ENCODE measurements at regions not wholly inside any gene's neighbourhood (a gene's known extent, or its start where the extent isn't known, plus 50 kb on each side); places are given as distances from the start of the nearest gene placed in this dataset.
A peak's percentile ranks its signal among the peaks of the same experiment; 100 is the strongest.

DNA sequence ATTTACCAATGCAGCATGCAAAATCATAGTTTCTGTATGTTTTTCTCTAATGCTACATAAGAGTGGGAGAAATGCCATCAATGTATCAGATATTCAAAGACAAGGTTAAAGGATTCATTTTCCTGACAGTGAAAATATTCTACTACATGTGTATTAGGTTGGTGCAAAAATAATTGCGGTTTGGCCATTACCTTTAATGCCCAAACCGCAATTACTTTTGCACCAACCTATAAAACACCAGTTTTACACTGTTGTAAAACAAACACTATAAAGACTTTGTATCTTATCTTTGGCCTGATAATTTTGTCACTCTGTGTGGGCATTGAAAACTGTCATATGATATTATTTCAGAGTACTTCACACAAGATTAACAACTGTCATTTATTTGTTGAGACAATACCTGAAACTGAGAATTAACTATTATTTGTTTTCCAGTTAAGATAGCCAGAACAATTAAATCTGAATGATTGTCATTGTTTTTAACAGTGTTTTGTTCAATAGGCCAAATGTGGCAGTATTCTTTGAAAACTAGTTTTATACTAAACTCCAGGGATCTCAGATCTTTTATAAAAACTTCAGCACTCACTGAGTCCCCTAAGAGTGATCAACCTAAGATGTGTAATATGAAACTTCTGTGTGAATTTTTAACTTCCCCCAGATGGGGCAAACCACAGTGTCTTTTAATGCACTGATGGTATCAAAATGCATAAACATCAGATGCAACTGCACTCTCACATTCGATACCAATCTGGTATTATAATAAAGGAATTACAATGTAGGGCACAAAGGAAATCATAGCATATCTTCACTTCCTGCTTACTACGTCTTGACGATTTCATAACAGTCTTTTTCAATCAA is 53.8 kb upstream of the FBN2 start:
- no peak for DNase-seq

DNA sequence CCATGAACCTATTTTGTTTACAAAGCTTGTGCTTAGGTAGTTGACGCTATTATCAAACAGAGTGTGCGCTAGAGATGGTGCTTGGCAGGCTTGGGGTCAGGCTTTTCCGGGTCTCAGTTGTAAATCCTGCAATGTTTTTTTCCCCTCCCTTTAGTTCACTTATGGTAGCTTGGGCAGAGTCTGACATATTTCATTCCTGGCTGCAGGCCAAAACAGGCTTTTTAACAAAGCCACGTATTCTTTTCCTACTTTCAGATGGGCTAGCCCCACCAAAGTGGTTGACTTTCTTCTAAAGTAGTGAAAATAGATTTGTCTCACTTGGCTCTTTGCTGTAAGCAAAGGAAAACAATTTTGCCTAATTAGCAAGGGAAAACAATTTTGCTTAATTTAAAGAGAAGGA is 58.0 kb upstream of the FBN2 start:
- peak; percentile 40 for DNase-seq

DNA sequence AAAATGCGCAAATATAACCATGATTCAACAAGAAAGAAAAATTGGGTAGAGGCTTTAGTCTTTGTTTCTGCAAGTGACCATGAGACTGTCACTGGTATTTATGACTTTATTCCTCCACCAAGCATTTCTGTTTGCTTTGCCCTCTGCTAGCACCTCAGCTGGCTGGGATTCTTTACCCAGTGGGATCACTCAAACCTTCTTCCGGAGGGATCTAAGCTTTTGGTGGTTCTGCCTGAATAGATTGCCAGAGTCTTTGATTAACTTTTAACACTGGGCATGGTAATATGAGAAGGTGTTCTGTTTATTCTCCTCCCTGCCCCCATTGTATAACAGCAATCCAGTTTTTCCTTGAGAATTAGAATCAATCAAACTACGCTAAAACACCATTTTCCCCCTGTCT is 59.1 kb upstream of the FBN2 start:
- no peak for DNase-seq

DNA sequence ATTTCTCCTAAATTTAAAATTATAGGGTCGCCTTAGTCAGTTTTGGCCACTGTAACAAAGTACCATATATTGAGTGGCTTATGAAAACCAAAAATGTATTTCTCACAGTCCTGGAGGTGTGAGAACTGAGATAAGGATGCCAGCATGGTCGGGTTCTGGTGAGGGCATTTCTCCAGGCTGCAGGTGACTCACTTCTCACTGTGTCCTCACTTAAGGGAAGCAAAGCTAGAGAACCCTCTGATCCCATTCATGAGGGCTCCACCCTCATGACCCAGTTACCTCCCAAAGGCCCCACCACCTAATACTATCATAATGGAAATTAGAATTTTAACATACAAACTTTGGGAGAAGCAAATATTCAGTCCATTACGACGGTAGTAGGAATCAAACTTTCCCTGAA is 75.1 kb upstream of the FBN2 start:
- no peak for DNase-seq

DNA sequence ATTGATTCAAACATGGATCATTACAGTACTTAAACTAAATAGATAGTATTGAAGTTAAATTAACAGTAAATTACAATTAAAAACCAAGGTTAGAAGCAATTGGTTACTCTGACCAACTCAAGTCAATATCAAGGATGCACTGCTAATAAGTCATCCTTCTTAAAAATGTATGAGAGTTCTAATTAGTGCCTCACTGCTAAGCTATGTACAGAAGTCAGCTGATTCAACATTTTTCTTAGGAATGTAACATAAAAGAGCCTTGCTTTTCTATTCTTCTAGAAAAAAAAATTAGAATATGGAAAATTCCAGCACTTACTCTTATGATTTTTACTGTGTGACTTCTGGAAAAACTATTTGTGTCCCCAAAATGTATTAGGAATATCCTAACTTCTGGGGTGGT is 75.7 kb upstream of the FBN2 start:
- DNase-seq, result no peak

DNA sequence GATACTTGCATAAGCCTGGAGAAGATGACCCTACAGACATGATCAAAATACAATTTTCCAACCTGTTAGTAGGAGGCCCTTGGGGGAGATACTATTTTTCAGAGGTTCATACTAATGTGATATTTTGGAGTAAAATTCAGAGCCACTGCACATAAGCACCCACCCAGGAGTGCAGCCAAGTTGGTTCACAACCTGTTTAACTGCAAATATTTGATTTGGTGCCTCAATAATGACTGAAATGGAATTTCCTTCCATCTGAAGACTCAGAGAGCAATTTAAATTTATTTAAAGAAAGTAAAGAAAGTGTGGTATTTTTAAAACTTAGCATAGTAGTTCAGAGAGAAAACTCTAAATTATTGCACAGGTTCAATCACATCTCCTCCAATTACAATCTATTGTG is 77.5 kb upstream of the FBN2 start:
- DNase-seq, result no peak

DNA sequence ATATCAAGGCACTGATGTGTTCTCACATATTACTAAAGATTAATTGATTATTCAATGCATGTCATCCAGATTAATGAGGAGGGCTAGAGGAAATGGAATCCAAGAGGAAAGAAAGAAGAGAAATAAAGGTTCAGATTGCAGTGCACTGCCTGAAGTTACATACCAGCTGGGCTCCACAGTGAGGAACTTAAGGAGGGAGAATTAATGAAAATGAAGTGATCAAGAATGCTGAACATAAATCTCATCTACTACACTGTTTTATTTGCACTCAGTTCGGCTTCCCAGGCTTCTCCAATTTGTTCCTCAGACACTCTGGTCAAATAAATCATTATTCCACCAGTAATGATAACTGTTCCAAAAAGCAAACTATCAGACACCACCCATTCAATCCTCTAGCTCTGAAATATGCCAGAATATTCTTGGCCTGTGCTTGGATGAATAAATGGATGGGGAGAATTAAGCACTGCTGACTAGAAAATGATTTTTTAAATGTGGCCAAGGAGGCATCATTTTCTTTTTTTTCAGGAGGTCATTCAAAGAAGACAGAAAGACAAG is 88.6 kb upstream of the FBN2 start:
- no peak for DNase-seq

DNA sequence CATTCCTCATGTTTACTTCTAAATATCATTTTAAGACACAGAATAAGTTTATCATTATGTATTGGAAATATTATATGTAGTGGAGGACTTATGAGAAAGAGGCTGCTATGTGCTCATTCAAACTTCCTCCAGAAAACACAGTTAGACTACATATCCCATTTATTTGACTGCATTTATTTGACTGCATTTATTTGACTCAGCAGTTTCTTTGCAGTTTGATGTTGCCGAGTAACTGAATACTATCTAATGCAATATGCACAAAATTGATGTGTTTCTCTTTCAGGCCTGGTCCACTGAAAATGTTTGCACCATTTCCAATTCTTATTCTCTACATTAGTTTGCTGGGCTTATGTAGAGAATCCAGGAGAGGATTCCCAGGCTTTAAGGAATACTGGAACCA is 89.9 kb upstream of the FBN2 start:
- no peak for DNase-seq

DNA sequence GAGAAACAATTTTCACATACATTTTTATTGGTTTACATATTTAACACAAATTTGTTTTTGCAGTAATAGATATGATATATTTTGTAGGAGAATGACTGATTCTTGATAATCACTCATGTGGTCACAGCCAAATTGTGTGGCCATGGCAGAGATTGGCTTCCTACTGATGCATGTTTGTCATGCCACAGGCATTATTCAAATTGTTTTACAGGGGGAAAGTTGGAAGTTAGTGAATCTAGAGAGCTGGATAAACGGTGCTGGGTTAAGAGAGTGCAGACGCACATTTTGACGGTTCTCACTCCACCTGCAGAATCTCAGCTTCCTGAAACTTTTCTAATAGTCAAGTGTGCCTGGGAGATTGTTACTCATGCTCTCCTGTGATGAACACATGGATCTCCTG is 91.1 kb upstream of the FBN2 start:
- no peak for DNase-seq

DNA sequence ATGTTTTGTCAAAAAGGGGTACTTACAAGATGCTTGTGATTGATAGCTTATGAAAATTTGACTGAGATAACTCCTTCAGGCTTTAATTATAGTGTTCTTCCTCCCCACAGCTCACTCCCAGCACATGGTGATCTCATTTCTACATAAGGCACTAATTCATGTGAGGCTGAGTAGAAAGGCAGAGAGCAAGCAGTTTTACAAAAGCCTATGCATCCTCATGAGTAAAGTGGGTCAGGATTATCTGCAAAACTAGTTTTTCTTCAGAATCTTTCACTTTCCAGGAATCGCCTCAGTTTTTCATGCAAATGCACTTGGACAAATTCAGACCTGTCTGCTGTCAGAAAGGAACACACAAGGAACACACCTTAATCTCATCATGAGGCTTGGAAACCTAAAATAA is 92.1 kb upstream of the FBN2 start:
- DNase-seq, result no peak

DNA sequence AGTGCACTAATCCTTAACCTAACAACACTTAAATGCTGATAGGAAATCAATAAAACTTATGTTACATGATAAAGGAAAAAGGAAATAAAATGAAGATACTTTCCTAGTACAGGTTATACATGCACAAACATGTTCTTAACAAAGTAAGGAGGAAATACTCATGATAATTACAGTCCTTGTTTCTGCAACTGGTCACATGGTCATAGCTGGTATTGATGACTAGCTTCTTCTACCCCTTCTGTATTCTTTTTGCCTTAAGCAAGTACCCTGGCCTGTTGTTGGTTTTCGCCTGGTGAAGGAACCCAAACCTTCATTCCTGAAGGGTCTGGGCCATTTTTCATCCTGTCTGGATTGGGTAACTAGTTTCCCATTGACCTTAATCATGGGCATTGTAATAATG is 93.7 kb upstream of the FBN2 start:
- no peak for DNase-seq

DNA sequence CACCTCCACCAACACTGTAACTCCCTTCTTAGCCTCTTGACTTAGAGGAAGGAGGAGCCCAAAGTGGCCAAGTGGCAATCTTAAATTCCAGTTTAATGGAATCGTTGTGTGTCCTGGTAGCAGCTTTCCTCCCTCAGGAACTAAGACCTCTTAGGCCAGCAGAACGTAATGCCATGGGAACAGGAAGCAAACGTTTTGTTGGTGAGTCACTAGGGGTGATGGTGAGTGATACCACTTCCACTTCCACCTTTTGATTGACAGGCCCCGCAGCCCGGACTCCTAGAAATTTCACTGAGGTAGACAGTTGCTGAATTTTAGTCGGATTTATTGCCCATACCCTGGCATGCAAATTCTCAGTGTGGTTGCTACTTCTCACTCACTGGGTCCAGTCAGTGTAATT is 94.2 kb upstream of the FBN2 start:
- no peak for DNase-seq

DNA sequence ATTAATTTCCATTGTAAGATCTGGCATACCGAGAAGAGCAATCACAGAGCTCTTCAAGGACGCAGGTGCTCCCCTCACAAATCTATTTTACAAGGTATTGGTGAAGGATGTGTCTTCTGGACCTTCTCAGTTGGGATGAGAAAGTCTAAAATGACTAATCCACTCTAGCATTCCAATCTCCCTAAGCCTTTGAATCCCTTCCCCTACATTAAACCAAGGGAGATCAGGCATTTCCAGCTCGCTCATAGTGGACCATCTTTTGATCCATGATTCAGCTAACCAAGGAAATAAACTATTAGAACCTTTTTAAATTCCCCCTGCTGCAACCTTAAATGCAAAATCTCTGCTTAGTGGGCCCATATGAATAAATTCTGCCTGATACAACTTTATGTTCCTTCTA is 95.9 kb upstream of the FBN2 start:
- DNase-seq, result no peak

DNA sequence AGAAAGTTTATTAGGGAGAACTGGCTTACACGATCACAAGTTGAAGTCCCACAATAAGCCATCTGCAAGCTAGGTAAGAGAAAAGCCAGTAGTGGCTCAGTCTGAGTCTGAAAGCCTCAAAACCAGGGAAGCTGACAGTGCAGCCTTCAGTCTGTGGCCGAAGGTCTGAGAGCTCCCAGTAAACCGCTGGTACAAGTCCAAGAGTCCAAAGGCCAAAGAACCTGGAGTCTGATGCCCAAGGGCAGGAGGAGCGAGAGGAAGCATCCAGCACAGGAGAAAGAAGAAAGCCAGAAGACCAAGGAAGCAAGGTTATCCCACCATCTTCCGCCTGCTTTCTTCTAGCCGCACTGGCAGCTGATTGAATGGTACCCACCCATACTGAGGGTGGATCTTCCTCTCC is 97.3 kb upstream of the FBN2 start:
- no peak for DNase-seq

DNA sequence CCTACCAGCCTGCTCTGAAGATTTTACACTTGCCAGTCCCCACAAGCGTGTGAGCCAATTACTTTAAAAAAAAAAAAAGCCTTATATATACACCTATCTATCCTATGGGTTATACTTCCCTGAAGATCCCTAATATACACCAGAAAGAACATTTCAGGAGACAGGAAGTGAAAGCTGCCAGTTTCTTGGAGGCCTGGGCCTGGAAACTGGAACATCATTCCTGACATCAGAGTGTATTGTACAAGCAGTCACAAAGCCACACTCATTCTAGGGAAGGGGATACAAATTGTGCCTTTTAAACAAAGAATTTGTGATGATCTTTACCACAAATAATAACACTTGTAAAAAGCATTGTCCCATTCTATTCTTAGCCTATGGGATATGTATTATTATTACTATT is 98.3 kb upstream of the FBN2 start:
- DNase-seq, result no peak

DNA sequence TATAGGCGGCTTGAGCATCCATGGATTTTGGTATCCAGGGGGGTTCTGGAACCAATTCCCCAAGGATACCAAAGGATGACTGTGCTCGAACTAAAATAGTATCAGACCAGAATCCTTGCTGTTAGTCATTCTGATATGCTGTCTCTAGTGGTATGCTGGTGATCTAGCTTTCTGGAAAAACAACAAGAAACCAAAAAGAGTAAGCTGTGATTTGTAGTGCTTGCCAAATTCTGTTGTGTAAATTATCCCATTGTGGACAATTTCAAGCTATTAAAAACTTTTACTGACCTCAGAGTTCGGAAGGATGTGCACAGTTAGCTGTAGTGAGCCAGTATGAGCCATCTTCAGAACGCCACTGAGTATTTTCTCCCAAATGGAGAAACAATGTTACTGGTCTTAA is 99.0 kb upstream of the FBN2 start:
- no peak for DNase-seq

DNA sequence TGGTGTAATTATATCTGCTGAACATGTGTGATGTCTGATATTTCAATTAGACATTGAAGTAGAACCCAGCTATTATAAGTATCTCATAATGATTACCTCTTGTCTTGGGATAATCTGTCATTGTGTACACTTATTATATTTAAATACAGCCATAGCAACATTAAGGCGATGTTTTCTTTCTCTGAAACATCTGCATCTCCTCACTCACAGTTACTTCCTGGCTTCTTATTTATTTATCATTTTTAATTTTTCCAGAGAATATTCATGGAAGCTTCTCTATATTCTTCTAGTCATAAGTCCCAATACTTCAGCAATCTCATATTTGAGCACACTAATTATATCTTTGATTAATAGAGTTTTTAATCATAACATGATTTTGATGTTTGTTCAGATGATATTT is 103.8 kb upstream of the FBN2 start:
- no peak for DNase-seq

DNA sequence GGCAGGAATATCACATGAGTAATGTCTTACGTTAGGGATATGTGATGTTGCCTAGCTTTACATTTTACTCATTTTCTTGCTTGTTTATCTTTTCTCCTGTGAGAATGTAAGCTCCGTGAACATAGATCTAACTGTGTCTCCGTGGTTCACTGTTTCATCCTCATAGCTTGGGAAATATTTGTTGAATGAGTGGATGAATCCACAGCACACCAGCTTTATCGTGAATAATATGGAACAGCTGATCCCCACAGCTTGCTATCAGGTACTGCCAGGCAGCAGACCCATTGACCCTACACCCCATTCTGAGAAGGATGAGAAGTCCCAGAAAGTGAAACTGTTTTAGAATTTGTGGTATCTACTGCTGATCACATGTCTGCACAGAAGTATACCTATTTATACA is 106.8 kb upstream of the FBN2 start:
- no peak for DNase-seq

DNA sequence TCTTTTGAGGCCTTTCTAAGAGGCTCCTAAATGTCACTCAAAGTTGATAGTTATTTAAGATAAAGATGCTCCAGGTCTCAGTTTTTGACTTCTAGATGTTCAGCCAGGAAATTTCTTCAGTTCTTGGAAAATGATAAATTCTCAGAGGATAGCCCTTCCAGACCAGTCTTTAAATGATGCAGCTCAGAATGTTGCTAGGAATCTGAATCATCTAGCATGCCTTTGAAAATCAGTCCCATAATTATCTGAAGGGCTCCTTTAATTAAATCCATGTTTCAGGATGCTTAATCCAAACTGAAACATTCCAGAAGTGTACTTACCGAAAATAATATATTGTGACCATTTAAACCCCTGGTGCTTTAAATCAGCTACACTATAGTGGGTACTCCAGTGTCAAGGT is 107.5 kb upstream of the FBN2 start:
- no peak for DNase-seq

DNA sequence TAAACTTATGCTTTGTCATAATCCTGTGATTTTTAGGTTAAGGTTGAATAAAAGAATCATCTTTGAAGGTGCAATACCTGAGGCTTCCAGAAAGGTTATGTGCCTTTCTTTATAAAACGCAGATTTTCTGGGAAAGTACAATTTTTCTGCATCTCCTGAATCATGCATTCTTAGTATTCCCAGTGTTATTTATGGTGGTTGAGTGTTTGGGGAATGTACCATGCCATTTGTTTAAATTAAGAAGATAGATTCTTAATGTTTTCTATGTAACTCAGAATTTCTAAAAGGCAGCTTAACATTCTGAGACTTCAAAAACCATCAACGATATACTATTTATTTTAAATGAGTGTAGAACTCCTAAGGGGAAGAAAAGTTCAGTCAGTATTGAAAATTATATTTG is 108.1 kb upstream of the FBN2 start:
- no peak for DNase-seq

DNA sequence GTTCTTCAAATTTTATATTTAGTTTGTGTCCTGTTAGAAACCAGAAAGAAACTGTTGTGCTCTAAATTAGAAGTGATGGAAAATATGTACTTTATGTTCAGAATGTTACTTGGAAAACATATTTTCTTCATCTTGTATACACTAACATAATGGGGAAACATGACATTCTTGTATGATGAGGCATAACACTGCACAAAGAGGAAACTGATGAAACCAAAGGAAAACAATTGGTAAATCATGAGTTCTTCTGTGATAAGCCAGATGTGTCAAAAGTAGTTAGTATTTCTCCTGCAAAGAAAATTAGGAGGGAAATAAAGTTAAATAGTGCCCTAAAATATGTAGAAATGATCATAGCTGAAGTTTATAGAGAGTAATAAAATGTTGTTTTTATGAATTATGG is 111.1 kb upstream of the FBN2 start:
- no peak for DNase-seq

DNA sequence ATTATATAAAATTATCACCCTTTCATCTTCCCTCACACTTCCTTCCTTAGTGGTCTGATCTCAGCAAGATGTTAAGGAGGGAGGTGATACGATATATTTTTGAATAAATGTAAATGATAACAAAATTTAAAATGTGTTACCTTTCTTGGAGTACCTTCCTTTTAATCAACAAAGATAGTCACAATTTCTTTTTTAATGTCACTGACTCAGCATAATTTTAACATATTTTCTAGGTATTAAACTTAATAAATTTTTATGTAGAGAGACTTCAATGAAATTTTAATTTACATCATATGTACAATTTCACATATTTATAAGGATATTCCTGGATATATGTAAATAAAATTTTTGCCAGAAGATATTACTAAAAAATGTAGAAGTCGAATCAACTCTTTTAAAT is 125.0 kb upstream of the FBN2 start:
- DNase-seq, result no peak

DNA sequence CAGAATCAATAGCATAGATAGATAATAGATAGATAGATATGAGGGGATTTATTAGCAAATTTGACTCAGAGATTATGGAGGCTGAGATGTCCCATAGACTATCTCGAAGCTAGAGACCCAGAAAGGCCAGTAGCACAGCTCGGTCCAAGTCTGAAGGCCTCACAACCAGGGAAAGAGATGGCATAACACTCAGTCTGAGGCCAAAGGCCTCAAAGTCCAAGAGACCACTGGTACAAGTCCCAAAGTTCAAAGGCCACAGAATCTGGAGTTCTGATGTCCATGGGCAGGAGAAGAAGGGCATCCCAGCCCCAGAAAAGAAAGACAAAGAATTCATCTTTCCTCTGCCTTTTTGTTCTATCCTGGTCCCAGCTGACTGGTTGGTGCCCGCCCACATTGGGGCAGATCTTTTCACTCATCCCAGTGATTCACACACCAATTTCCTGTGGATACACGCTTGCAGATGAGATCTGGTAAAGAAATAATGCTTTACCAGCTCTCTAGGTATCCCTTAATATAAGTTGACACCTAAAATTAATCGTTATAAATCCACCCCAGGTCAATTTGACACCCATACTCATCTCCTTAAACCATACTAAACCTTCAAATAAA is 127.8 kb upstream of the FBN2 start:
- DNase-seq, result no peak

DNA sequence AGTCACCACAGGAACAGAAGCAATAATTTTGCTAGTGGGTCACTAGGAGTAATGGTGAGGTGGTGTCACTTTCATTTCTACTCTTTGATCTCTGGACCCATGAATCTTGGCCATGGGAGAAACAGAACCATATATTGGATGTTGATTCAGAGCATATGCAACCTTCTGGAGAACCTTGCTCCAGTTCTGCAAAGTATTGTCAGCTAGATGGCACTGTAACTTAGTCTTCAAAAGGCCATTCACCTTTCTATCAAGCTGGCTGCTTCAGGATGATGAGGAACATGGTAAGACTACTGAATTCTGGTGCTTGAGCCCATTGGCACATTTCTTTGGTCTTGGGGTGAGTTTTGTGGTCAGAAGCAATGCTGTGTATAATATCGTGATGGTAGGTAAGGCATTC is 129.1 kb upstream of the FBN2 start:
- no peak for DNase-seq

DNA sequence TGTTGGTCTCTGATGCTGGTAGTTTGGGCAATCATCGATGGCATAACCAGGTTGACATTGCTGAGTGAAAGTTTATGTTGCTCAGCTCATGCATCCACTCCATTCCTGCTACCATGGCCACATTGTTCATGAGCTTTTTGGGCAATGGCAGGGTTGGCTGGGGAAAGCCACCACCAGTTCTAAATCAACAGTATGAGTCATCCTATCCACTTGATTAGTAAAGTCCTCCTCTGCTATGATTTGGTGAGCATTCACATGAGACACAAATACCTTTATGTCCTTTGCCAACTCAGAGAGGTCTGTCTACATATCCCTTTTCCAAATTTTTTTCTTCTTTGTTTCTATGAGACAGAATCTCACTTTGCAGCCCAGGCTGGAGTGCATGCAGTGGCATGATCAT is 129.7 kb upstream of the FBN2 start:
- no peak for DNase-seq

Measured in left hindlimb (tissue), 1 donor.